Psoas muscle (tissue), 7 donors: ENCODE measurements at regions not wholly inside any gene's neighbourhood (a gene's known extent, or its start where the extent isn't known, plus 50 kb on each side); places are given as distances from the start of the nearest gene placed in this dataset.

Source experiments
- ATAC-seq, 4 donors: fragments of 200-7000 bp; cut with Tn5 transposase; one replicate each; pipeline ENCODE4 v1.9.1; 2020; ENCODE audit warnings: moderate library complexity in 3 of 4, mild to moderate bottlenecking in 2 of 4
- DNase-seq, 2 donors: peaks; one replicate each; pipeline ENCODE4 v3.0.0-alpha.2; 2020
- H3K27ac ChIP-seq: fragments of 200-600 bp; one replicate; pipeline ENCODE4 v1.8.0; 2022
- H3K27me3 ChIP-seq, 3 donors: fragments of 200-600 bp in 1 of 3; one replicate each; pipeline versions ENCODE4 v1.6.1 to v1.8.0; 2013 to 2022; ENCODE audit warnings: low read length in 2 of 3, mild to moderate bottlenecking in 2 of 3, moderate library complexity in 1 of 3; ENCODE audit not compliant: insufficient read depth in 3 of 3
- H3K36me3 ChIP-seq, 2 donors: fragments of 200-600 bp in 1 of 2; one replicate each; pipeline versions ENCODE4 v1.6.1 to v1.8.0; 2013 to 2022; ENCODE audit warnings: low read depth in 1 of 2, mild to moderate bottlenecking in 1 of 2, moderate library complexity in 1 of 2; ENCODE audit not compliant: insufficient read depth in 1 of 2
- H3K4me1 ChIP-seq: fragments of 200-600 bp; one replicate; pipeline ENCODE4 v1.8.0; 2022
- H3K4me3 ChIP-seq: fragments of 200-600 bp; one replicate; pipeline ENCODE4 v1.8.0; 2022; ENCODE audit warnings: mild to moderate bottlenecking
- H3K9me3 ChIP-seq: fragments of 200-600 bp; one replicate; pipeline ENCODE4 v1.8.0; 2022
- CTCF ChIP-seq: fragments of 200-600 bp; IDR thresholded peaks from one replicate; pipeline ENCODE4 v1.8.0; 2022; ENCODE audit warnings: antibody characterized with exemption
- WGBS, 3 donors: extraction: QIAGEN DNeasy Blood & Tissue Kit; methylation state at CpG; one replicate each; pipeline versions ENCODE4 v1.1.6 to v1.1.7; 2013; 5-methylcytosine and 5-hydroxymethylcytosine counted together
- intact Hi-C, 2 donors: fragments of 100-400 bp; cut with DNase I; formaldehyde crosslinking; loops; one replicate each; pipeline versions ENCODE4 v1.11.0 to v1.14.2; 2022
- donor health status: healthy with polysubstance abuse.
- donor health status: DM: no; HTN: no; CAD: no; lungs with moderate emphysema.
- donor health status: Bipolar disorder and iron deficiency.
- donor health status: healthy.
- donor health status: DM: yes; HTN: yes; CAD: no.
- donor health status: DM: no; HTN: no; CAD: no.
- donor health status: DM: yes; HTN: yes; CAD: no.

GRCh38 chr1:239186487-239186886 is 199.9 kb upstream of the CHRM3 start:
- no peak for DNase-seq
- Histone ChIP-seq H3K36me3 (no peaks in the 10 kb centered on the region), H3K27me3 (no peaks in the 10 kb centered on the region), H3K9me3 (no peaks in the 10 kb centered on the region), H3K4me1 (no peaks in the 10 kb centered on the region), H3K27ac (no peak overlapping the region), H3K4me3 (no peak overlapping the region)
- no peak for TF ChIP-seq CTCF
- no peak for ATAC-seq
- WGBS, 3 donors = 90 to 97% (median 93%) methylated on average over 1 of the region's 1 CpG
- intact Hi-C loops = no loop called here

GRCh38 chr1:239185245-239185619 is 201.1 kb upstream of the CHRM3 start:
- DNase-seq (no peak), ATAC-seq (no peak)
- Histone ChIP-seq H3K4me1 (no peaks in the 10 kb centered on the region), H3K9me3 (no peaks in the 10 kb centered on the region), H3K27ac (no peak overlapping the region), H3K36me3 (no peaks in the 10 kb centered on the region), H3K27me3 (no peaks in the 10 kb centered on the region), H3K4me3 (no peak overlapping the region)
- intact Hi-C loops = no loop called here
- WGBS, 3 donors = 58 to 70% (median 70%) methylated on average over 1 of the region's 1 CpG
- no peak for TF ChIP-seq CTCF

GRCh38 chr1:239184561-239185244 is 201.7 kb upstream of the CHRM3 start:
- no peak overlapping the region for H3K4me3 ChIP-seq
- intact Hi-C loops = no loop called here
- ATAC-seq (no peak), DNase-seq (no peak)
- no peaks in the 10 kb centered on the region for H3K9me3 ChIP-seq
- no peaks in the 10 kb centered on the region for H3K36me3 ChIP-seq
- H3K27ac ChIP-seq = no peak overlapping the region
- H3K27me3 ChIP-seq = no peaks in the 10 kb centered on the region
- TF ChIP-seq CTCF = no peak
- H3K4me1 ChIP-seq = no peaks in the 10 kb centered on the region

GRCh38 chr1:239178961-239179360 is 207.4 kb upstream of the CHRM3 start:
- H3K36me3 ChIP-seq = no peaks in the 10 kb centered on the region
- H3K4me1 ChIP-seq = no peaks in the 10 kb centered on the region
- no peak for ATAC-seq

More at GRCh38 chr1:239178961-239179360, 207.4 kb upstream of the CHRM3 start:
- H3K4me3 ChIP-seq = no peak overlapping the region
- H3K9me3 ChIP-seq = no peaks in the 10 kb centered on the region
- intact Hi-C loops = no loop called here
- H3K27ac ChIP-seq = no peak overlapping the region
- 55 to 57% (median 56%) methylated on average over 3 of the region's 3 CpGs for WGBS, 3 donors
- TF ChIP-seq CTCF = no peak
- no peaks in the 10 kb centered on the region for H3K27me3 ChIP-seq
- no peak for DNase-seq
